GM19463 (cell line): ENCODE measurements at regions not wholly inside any gene's neighbourhood (a gene's known extent, or its start where the extent isn't known, plus 50 kb on each side); places are given as distances from the start of the nearest gene placed in this dataset.
"Not testable (repeated sequence)": the region's sequence is repeated elsewhere in the genome, so short reads cannot be mapped to it uniquely, and the experiment has no call there.

Source experiments
- ATAC-seq: cut with Tn5 transposase; IDR thresholded peaks from one replicate; pipeline ENCODE4 v1.9.1; 2021; ENCODE audit warnings: mild to moderate bottlenecking, moderate library complexity; ENCODE audit not compliant: unreplicated experiment

- no peak for ATAC-seq
Observed at GRCh38 chr3:170660139-170660538, 74.3 kb upstream of the SLC7A14 start.

GRCh38 chr3:170657312-170657711 is 71.4 kb upstream of the SLC7A14 start:
- no peak for ATAC-seq

DNA sequence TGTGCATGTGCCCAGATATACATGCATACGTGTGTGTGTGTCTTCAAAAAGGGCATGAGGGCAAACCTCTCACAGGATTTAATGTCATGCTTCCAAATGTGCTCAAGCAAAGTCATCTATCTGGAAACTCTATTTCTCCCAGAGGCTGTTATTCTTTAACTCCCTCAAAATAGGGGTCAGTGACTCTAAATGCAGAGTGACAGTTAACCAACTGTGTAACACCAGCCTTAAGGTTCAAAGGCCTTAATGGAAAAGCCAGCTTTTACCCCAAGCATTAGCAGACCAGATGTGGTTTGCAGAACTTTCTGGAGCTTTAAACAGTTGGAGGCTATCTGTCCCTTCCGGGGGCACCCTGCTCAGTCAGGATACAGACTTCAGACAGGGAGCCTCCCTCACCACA is 70.4 kb upstream of the SLC7A14 start:
- no peak for ATAC-seq

GRCh38 chr3:170653801-170654200 is 67.9 kb upstream of the SLC7A14 start:
- ATAC-seq = no peak

DNA sequence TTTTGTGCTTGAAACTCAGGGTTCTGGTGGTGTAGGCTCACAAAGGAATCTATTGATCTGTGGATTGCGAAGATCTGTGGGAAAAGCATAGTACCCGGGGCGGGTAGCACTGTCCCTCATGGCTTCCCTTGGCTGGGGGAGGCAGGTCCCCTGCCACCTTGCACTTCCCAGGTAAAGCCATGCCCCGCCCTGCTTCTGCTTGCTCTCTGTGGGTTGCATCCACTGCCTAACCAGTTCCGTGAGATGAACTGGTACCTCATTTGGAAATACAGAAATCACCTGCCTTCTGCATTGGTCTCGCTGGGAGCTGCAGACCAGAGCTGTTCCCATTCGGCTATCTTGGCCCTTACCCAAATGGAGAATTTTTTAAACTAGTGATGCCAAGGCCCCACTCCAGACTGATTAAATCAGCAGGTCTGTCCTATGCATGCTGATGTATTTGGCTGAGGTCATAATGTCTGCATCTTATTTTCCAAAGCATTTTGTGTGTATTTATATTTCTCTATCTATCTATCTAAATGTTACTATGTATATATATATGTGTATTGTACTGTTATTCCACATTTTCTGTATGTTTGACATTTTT is 65.5 kb upstream of the SLC7A14 start:
- ATAC-seq = no peak

GRCh38 chr3:170650557-170650956 is 64.7 kb upstream of the SLC7A14 start:
- ATAC-seq = not testable (repeated sequence)

DNA sequence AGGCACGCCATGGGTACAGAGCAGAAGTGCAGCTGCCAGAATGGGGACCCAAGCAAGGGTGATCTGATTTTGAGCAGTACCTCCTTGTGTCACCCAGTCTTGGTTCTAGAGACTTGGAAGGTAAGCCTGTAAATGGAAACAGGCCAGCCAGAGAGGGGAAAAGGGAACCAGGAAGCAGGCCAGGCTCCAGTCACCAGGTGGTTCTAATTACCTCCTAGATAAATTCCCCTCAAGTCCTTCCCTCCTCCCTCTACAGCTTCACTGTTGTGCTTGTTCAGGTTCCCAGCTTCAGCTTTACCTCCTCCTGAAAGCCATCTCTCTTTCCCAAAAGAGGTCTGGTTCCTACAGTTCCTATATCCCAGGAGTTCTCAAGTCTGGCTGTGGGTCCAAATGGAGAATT is 58.8 kb upstream of the SLC7A14 start:
- no peak for ATAC-seq

DNA sequence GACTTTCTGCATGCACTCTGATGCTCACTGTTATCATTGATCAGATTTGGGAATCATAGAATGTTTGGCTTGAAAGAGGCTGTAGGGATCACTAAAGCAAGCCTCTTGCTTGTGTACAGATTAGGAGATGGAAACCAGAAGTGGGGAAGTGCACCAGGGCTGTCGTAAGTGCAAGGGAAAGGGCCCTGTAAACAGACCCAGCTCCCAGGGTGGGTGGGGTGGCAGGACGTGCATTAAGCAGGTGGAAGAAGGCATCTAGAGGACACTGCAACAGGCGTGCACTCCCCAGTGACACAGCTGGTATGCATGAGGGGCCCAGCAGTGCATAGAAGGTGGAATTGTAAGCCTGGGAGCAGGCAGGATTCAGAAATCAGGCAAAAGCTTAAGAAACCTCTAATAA is 58.0 kb upstream of the SLC7A14 start:
- ATAC-seq = no peak

DNA sequence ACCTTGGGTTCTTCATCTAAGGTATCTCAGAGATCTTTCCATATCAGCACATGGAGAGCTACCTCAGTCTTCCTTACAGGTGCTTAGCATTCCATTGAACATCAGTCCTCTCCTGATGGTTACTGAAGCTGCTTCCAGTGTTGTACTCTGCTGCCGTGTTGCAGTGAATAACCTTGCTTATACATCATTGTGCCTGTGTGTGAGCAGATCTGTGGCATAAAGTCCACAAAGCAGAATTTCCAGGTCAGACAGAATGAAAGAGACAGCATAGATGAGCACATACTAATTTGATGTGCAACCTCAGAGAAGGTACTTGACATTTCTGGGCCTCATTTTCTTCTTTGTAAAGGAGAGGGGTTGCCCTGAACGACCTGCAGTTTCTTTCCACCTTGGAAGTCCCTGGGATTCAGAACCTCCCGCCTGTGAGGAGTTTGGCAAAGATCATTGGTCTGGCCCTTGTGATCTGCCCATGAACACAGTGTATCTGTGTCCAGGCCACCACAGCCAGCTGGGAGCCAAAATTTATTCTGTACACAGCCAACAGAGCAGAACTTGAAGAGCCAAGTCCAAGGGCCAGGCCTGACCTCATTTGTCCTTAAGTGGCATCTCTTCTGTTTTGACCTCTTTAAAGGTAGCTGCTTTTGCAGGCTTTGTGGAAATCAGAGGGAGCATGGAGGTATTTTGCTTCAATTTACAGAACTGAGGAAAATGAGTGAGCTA is 57.2 kb upstream of the SLC7A14 start:
- ATAC-seq = no peak

DNA sequence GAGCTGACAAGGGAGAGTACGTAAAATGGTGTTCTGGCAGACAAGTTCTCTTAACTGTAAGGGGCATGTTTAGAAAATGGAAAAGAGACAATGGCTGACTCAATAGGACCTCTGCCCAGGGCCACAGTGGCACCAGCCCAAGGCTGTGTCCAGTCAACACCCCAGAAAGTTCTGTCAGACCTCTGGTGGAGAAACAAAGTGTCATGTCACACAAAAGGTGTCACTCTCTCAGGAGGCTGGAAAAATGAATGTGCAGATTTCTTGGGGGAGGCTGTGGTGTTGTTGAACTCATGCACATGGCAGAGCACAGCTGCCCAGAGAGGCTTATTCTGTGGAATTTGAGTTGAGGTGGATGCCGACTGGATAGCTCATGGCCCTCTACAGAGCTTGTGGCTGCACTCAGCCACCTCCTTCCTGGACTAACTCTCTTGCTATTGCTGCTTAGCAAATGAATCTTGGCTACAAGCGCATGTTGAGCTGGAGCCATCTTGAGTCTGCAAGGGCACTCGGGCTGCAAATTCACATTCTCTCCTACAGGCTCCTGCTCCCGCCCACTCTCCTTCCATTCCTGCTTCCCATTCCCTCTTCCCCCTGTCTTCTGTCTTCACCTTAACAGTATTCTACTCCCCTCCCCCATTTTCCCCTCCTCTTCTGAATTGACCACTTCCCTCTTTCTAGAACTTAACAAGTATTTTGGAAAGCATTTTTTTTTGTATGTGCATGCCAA is 55.8 kb upstream of the SLC7A14 start:
- no peak for ATAC-seq

- ATAC-seq = no peak
Observed at GRCh38 chr3:170640737-170641171, 54.9 kb upstream of the SLC7A14 start.

DNA sequence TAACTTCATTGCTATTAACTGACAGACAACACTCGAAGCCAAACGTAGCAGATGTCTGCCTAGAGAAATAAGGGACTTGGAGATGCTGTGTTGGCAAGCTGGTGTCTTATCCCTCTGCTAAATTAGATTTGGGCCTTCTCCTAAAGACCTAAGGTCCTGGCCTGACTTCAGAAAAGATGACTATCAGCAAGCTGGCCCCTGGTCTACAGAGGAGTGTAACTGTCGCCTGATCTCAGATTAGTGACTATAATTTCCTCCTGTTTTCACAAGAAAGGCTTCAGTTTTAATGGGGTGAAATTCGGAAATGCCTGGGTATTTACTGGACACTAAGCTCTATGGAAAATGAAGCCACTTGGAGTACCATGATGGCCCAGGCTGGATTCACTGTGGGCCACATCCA is 53.1 kb upstream of the SLC7A14 start:
- ATAC-seq = no peak

GRCh38 chr3:170637306-170637705 is 51.4 kb upstream of the SLC7A14 start:
- ATAC-seq = no peak

- no peak for ATAC-seq
Observed at GRCh38 chr3:170636400-170636973, 50.6 kb upstream of the SLC7A14 start.
